Keratinocyte (primary cell): ENCODE measurements at regions not wholly inside any gene's neighbourhood (a gene's known extent, or its start where the extent isn't known, plus 50 kb on each side); places are given as distances from the start of the nearest gene placed in this dataset.

Source experiments
- DNase-seq: peaks from one replicate; pipeline ENCODE4 v3.0.0-alpha.2; 2011; ENCODE audit warnings: low read depth, missing footprints, low spot score
- FAIRE-seq: peaks from 2 replicates; lab custom pipeline; 2011; peaks lifted over from hg19 to GRCh38; lab: Jason Lieb, UNC
- H2AFZ ChIP-seq: 2 replicates; pipeline ENCODE4 v1.6.0; 2012; ENCODE audit warnings: low read length, control low read depth, inconsistent platforms; ENCODE audit not compliant: control insufficient read depth
- H3K27ac ChIP-seq: 2 replicates; pipeline ENCODE4 v1.5.1; 2011; ENCODE audit warnings: low read length; ENCODE audit not compliant: control insufficient read depth, insufficient read depth
- H3K27me3 ChIP-seq: 3 replicates; pipeline ENCODE4 v1.6.0; 2011; ENCODE audit warnings: low read length; ENCODE audit not compliant: control insufficient read depth, insufficient read depth; ENCODE audit errors: extremely low read depth
- H3K36me3 ChIP-seq, 2 experiments: 2 replicates in 1 of 2; 3 replicates in 1 of 2; pipeline ENCODE4 v1.5.1; 2011; ENCODE audit warnings: low read length in 2 of 2, mild to moderate bottlenecking in 1 of 2; ENCODE audit not compliant: control insufficient read depth in 2 of 2, insufficient read depth in 2 of 2; ENCODE audit errors: extremely low read depth in 1 of 2
- H3K4me1 ChIP-seq: 3 replicates; pipeline ENCODE4 v1.5.1; 2011; ENCODE audit warnings: low read length; ENCODE audit not compliant: control insufficient read depth, insufficient read depth; ENCODE audit errors: extremely low read depth
- H3K4me2 ChIP-seq: 3 replicates; pipeline ENCODE4 v1.6.0; 2011; ENCODE audit warnings: low read depth, low read length; ENCODE audit not compliant: control insufficient read depth, insufficient read depth; ENCODE audit errors: extremely low read depth
- H3K4me3 ChIP-seq, 3 experiments: fragments of 200-600 bp in 1 of 3; sonication (generic) in 1 of 3; 2 replicates in 2 of 3; 3 replicates in 1 of 3; pipeline ENCODE4 v1.5.1; 2011 to 2016; ENCODE audit warnings: low read length in 3 of 3, mild to moderate bottlenecking in 3 of 3, control low read depth in 2 of 3, inconsistent platforms in 1 of 3, low read depth in 1 of 3, mixed read lengths in 1 of 3, mixed run types in 1 of 3, moderate library complexity in 1 of 3; ENCODE audit not compliant: control insufficient read depth in 2 of 3, insufficient read depth in 2 of 3; ENCODE audit errors: extremely low read depth in 1 of 3
- H3K79me2 ChIP-seq: 2 replicates; pipeline ENCODE4 v1.6.0; 2012; ENCODE audit warnings: low read length; ENCODE audit not compliant: control insufficient read depth, insufficient read depth
- H3K9ac ChIP-seq: 3 replicates; pipeline ENCODE4 v1.6.0; 2011; ENCODE audit warnings: low read length; ENCODE audit not compliant: control insufficient read depth, insufficient read depth; ENCODE audit errors: extremely low read depth
- H3K9me1 ChIP-seq: 3 replicates; pipeline ENCODE4 v1.6.0; 2011; ENCODE audit warnings: low read length; ENCODE audit not compliant: control insufficient read depth, insufficient read depth; ENCODE audit errors: extremely low read depth
- H3K9me3 ChIP-seq: 2 replicates; pipeline ENCODE4 v1.5.1; 2012; ENCODE audit warnings: low read depth, low read length; ENCODE audit not compliant: control insufficient read depth
- H4K20me1 ChIP-seq: 3 replicates; pipeline ENCODE4 v1.6.0; 2011; ENCODE audit warnings: low read length; ENCODE audit not compliant: control insufficient read depth, insufficient read depth; ENCODE audit errors: extremely low read depth
- CTCF ChIP-seq, 3 experiments: IDR thresholded peaks in 1 of 3; conservative IDR thresholded peaks in 1 of 3; optimal IDR thresholded peaks in 1 of 3; 2 replicates in 2 of 3; 3 replicates in 1 of 3; pipeline versions ENCODE3 to v1.5.1; 2011; ENCODE audit warnings: low read length in 3 of 3, mild to moderate bottlenecking in 3 of 3, moderate library complexity in 2 of 3, control low read depth in 1 of 3, inconsistent platforms in 1 of 3; ENCODE audit not compliant: insufficient read depth in 2 of 3; ENCODE audit errors: extremely low read depth in 1 of 3
- EZH2 ChIP-seq: IDR thresholded peaks from one replicate; pipeline ENCODE4 v1.6.1; 2012; ENCODE audit warnings: inconsistent platforms, mild to moderate bottlenecking, low read length, moderate library complexity
- dilution Hi-C: fragments of 300-500 bp; cut with MboI; formaldehyde crosslinking; loops from one replicate; pipeline ENCODE4 v1.7.0; 2020; ENCODE audit warnings: low sequenced_read_pairs; ENCODE audit not compliant: extremely low pct_ligation_motif_present

GRCh38 chr17:69919789-69920188 lies 155.2 kb upstream of the KCNJ16 start:
- no peak overlapping the region for H2AFZ ChIP-seq
- TF ChIP-seq EZH2 (no peak), CTCF (optimal IDR thresholded peaks at IDR 0.05 in 1 of 3, IDR thresholded peaks at IDR 0.05 in 1 of 3, conservative IDR thresholded peaks at IDR 0.05 in 1 of 3; ENCODE audit: extremely low read depth in 1 of 3, insufficient read depth in 2 of 3, low read length in 3 of 3) (no peak)
- FAIRE-seq (no peak), DNase-seq (no peak)
- H3K4me3 ChIP-seq: no peak overlapping the region
- no peaks in the 10 kb centered on the region for H3K9me1 ChIP-seq
- dilution Hi-C loops: no loop called here
- no peaks in the 10 kb centered on the region for H4K20me1 ChIP-seq
- no peaks in the 10 kb centered on the region for H3K36me3 ChIP-seq
- no peaks in the 10 kb centered on the region for H3K9me3 ChIP-seq
- H3K9ac ChIP-seq: no peak overlapping the region
- no peak overlapping the region for H3K4me2 ChIP-seq
- H3K79me2 ChIP-seq: no peaks in the 10 kb centered on the region
- H3K27me3 ChIP-seq: no peaks in the 10 kb centered on the region
- no peak overlapping the region for H3K27ac ChIP-seq
- H3K4me1 ChIP-seq: no peaks in the 10 kb centered on the region

GRCh38 chr17:69921046-69921445 lies 154.0 kb upstream of the KCNJ16 start:
- TF ChIP-seq CTCF (optimal IDR thresholded peaks at IDR 0.05 in 1 of 3, IDR thresholded peaks at IDR 0.05 in 1 of 3, conservative IDR thresholded peaks at IDR 0.05 in 1 of 3; ENCODE audit: extremely low read depth in 1 of 3, insufficient read depth in 2 of 3, low read length in 3 of 3) (no peak), EZH2 (no peak)
- no peak for FAIRE-seq

More at GRCh38 chr17:69921046-69921445, 154.0 kb upstream of the KCNJ16 start:
- no peak overlapping the region for H3K4me3 ChIP-seq
- no peak overlapping the region for H3K4me2 ChIP-seq
- no peak overlapping the region for H2AFZ ChIP-seq
- no peaks in the 10 kb centered on the region for H3K9me1 ChIP-seq
- H3K79me2 ChIP-seq: no peaks in the 10 kb centered on the region
- no peak overlapping the region for H3K9ac ChIP-seq
- no peaks in the 10 kb centered on the region for H4K20me1 ChIP-seq
- H3K4me1 ChIP-seq: no peaks in the 10 kb centered on the region
- H3K36me3 ChIP-seq: no peaks in the 10 kb centered on the region
- dilution Hi-C loops: no loop called here
- no peaks in the 10 kb centered on the region for H3K9me3 ChIP-seq
- no peak for DNase-seq
- no peak overlapping the region for H3K27ac ChIP-seq
- no peaks in the 10 kb centered on the region for H3K27me3 ChIP-seq
